Lung (tissue), 11 donors: ENCODE measurements at regions not wholly inside any gene's neighbourhood (a gene's known extent, or its start where the extent isn't known, plus 50 kb on each side); places are given as distances from the start of the nearest gene placed in this dataset.

Source experiments
- ATAC-seq: fragments of 200-7000 bp; cut with Tn5 transposase; one replicate; pipeline ENCODE4 v1.9.1; 2020; ENCODE audit warnings: moderate number of reproducible peaks; ENCODE audit not compliant: insufficient read depth, low FRiP score
- DNase-seq, 3 donors: peaks; one replicate each; pipeline ENCODE4 v3.0.0-alpha.2; 2013 to 2017
- H3K27ac ChIP-seq, 2 donors: one replicate each; pipeline ENCODE4 v1.5.1; 2013; ENCODE audit warnings: mild to moderate bottlenecking in 2 of 2, moderate library complexity in 2 of 2, control low read depth in 1 of 2, inconsistent platforms in 1 of 2, low read depth in 1 of 2, low read length in 1 of 2
- H3K27me3 ChIP-seq, 3 donors: one replicate each; pipeline ENCODE4 v1.5.1; 2013; ENCODE audit warnings: low read length in 2 of 3; ENCODE audit not compliant: control insufficient read depth in 3 of 3, insufficient read depth in 3 of 3
- H3K36me3 ChIP-seq, 4 donors: one replicate each; pipeline ENCODE4 v1.5.1; 2013; ENCODE audit warnings: low read length in 4 of 4, mild to moderate bottlenecking in 1 of 4, moderate library complexity in 1 of 4; ENCODE audit not compliant: control insufficient read depth in 4 of 4, insufficient read depth in 4 of 4
- H3K4me1 ChIP-seq, 5 donors: one replicate each; pipeline ENCODE4 v1.5.1; 2013; ENCODE audit warnings: low read length in 5 of 5, mild to moderate bottlenecking in 2 of 5, moderate library complexity in 1 of 5; ENCODE audit not compliant: control insufficient read depth in 5 of 5, insufficient read depth in 5 of 5
- H3K4me3 ChIP-seq: one replicate; pipeline ENCODE4 v1.5.1; 2013; ENCODE audit warnings: mild to moderate bottlenecking, control low read depth, moderate library complexity
- H3K9ac ChIP-seq, 2 donors: one replicate each; pipeline ENCODE4 v1.5.1; 2013; ENCODE audit warnings: low read length in 2 of 2, control low read depth in 1 of 2; ENCODE audit not compliant: insufficient read depth in 1 of 2
- H3K9me3 ChIP-seq, 4 donors: one replicate each; pipeline ENCODE4 v1.5.1; 2013; ENCODE audit warnings: low read length in 3 of 4, mild to moderate bottlenecking in 1 of 4, moderate library complexity in 1 of 4; ENCODE audit not compliant: control insufficient read depth in 4 of 4, insufficient read depth in 3 of 4
- WGBS, 2 donors: extraction: QIAGEN DNeasy Blood & Tissue Kit; methylation state at CpG; one replicate each; pipeline ENCODE4 v1.1.7; 2013; 5-methylcytosine and 5-hydroxymethylcytosine counted together
- TF ChIP-seq, protein P1 (sequence below): IDR thresholded peaks from 2 replicates; pipeline ENCODE4 v1.5.1; 2012; ENCODE audit warnings: mild to moderate bottlenecking; ENCODE audit errors: control extremely low read depth, extremely low read depth
- donor health status: control.
- donor health status: control.
- donor health status: Bipolar disorder and iron deficiency.
- donor health status: healthy.
- donor health status: DM: yes; HTN: yes; CAD: no.

GRCh38 chr20:12721636-12722035 lies 287.1 kb upstream of the SPTLC3 start:
- TF ChIP-seq, protein P1, sequence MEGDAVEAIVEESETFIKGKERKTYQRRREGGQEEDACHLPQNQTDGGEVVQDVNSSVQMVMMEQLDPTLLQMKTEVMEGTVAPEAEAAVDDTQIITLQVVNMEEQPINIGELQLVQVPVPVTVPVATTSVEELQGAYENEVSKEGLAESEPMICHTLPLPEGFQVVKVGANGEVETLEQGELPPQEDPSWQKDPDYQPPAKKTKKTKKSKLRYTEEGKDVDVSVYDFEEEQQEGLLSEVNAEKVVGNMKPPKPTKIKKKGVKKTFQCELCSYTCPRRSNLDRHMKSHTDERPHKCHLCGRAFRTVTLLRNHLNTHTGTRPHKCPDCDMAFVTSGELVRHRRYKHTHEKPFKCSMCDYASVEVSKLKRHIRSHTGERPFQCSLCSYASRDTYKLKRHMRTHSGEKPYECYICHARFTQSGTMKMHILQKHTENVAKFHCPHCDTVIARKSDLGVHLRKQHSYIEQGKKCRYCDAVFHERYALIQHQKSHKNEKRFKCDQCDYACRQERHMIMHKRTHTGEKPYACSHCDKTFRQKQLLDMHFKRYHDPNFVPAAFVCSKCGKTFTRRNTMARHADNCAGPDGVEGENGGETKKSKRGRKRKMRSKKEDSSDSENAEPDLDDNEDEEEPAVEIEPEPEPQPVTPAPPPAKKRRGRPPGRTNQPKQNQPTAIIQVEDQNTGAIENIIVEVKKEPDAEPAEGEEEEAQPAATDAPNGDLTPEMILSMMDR = no peak
- Histone ChIP-seq H3K9me3 (no peaks in the 10 kb centered on the region), H3K36me3 (no peaks in the 10 kb centered on the region), H3K4me1 (no peaks in the 10 kb centered on the region), H3K9ac (no peak overlapping the region), H3K27me3 (no peaks in the 10 kb centered on the region), H3K27ac (no peak overlapping the region), H3K4me3 (no peak overlapping the region)
- no peak for ATAC-seq
- 60 to 66% methylated on average over 2 of the region's 2 CpGs for WGBS, 2 donors
- DNase-seq = no peak

DNA sequence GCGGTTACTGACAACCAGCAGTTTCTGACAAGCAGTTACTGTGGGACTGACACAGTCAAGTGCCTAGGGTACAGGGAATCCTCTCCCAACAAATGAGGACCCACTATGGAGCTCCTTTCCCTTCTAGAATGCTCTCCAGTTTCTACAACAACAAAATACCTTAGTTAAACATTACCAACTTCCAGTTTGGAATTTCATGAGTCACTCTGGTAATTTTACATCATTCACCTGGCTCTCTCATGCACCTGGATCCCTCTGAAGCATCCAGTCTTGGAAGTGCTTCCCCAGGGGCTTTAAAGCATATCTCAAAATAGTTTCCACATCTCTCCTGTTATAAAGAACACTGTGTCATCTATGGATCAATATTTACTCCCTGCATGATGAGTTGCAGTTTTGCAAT lies 286.7 kb upstream of the SPTLC3 start:
- DNase-seq = peak in 1 of 3 donors; percentile 1
- no peak overlapping the region for H3K9ac ChIP-seq
- no peak overlapping the region for H3K4me3 ChIP-seq
- no peak overlapping the region for H3K27ac ChIP-seq
- ATAC-seq = no peak
- H3K4me1 ChIP-seq = no peaks in the 10 kb centered on the region
- TF ChIP-seq, protein P1 = no peak
- no peaks in the 10 kb centered on the region for H3K9me3 ChIP-seq
- no peaks in the 10 kb centered on the region for H3K27me3 ChIP-seq
- 90 to 94% methylated on average over 1 of the region's 1 CpG for WGBS, 2 donors
- H3K36me3 ChIP-seq = no peaks in the 10 kb centered on the region

DNA sequence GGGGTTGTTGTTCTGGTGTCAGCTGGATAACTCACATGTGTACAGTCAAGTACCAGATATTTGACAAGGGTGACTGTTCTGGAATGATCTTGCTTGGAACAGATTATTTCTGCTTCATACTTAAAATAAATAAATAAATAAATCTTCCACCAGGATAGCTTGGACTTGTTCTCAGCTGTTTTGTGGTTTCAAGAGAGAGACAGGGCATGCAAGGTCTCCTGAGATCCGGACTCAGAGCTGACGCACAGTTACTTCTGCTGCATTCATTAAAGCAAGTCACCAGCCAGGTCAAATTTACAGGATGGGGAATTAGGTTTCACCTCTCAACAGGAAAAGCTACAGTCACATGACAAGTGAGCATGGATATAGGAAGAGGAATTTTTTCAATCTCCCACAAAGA lies 285.0 kb upstream of the SPTLC3 start:
- ATAC-seq = no peak
- Histone ChIP-seq H3K4me3 (no peak overlapping the region), H3K9me3 (no peaks in the 10 kb centered on the region), H3K36me3 (no peaks in the 10 kb centered on the region), H3K27me3 (no peaks in the 10 kb centered on the region), H3K9ac (no peak overlapping the region), H3K4me1 (no peaks in the 10 kb centered on the region), H3K27ac (no peak overlapping the region)
- TF ChIP-seq, protein P1 = no peak
- no peak for DNase-seq
- 91 to 92% methylated on average over 2 of the region's 2 CpGs for WGBS, 2 donors

DNA sequence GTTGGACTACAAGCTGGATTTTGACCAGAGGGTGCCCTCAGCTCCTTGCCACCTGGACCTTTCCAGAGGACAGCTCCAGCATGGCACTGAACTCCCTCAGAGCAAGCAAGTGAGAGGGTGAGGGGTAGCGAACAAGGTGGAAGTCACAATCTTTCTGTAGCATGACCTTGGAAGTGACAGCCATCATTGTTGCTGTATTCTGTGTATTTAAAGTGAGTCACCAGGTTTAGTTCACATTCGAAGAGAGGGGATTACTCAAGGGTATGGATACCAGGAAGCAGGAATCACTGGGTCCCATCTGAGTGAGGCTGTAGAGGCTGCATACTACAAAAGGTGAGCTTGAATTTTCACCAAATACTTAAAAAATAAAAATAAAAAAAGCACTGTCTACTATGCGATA lies 280.0 kb upstream of the SPTLC3 start:
- H3K36me3 ChIP-seq = no peaks in the 10 kb centered on the region
- no peaks in the 10 kb centered on the region for H3K27me3 ChIP-seq
- no peak overlapping the region for H3K27ac ChIP-seq
- DNase-seq = no peak
- WGBS, 2 donors = 81 to 85% methylated on average over 3 of the region's 3 CpGs
- no peak for ATAC-seq
- no peaks in the 10 kb centered on the region for H3K9me3 ChIP-seq
- no peak overlapping the region for H3K9ac ChIP-seq
- H3K4me1 ChIP-seq = no peaks in the 10 kb centered on the region
- TF ChIP-seq, protein P1 = no peak
- H3K4me3 ChIP-seq = no peak overlapping the region
